B cell (primary cell): ENCODE measurements at regions not wholly inside any gene's neighbourhood (a gene's known extent, or its start where the extent isn't known, plus 50 kb on each side); places are given as distances from the start of the nearest gene placed in this dataset.

ENCODE experiments used
- ATAC-seq: fragments of 200-7000 bp; cut with Tn5 transposase; one replicate; pipeline ENCODE4 v1.10.0; 2021; ENCODE audit warnings: low read depth, mild to moderate bottlenecking, moderate number of reproducible peaks, moderate library complexity
- CTCF ChIA-PET: fragments of 350-600 bp; sonication (Branson Sonifier 250); formaldehyde crosslinking; loops from one replicate; lab custom pipeline; 2021; ENCODE audit warnings: antibody characterized with exemption, inconsistent platforms; lab: Charles Lee
- POLR2A ChIA-PET: fragments of 350-600 bp; sonication (Branson Sonifier 250); formaldehyde crosslinking; loops from one replicate; lab custom pipeline; 2021; ENCODE audit warnings: antibody characterized with exemption; lab: Charles Lee
- DNase-seq: peaks from one replicate; pipeline ENCODE4 v3.0.0; 2013
- H2AFZ ChIP-seq: 2 replicates; pipeline ENCODE4 v1.6.1; 2012; ENCODE audit warnings: mild to moderate bottlenecking, low read depth, low read length; ENCODE audit not compliant: insufficient read depth, poor library complexity, severe bottlenecking
- H3K27ac ChIP-seq, 2 donors: 1 replicate in 1 of 2; 2 replicates in 1 of 2; pipeline ENCODE4 v1.5.1; 2012 to 2013; ENCODE audit warnings: low read length in 2 of 2, mild to moderate bottlenecking in 2 of 2, moderate library complexity in 1 of 2
- H3K27me3 ChIP-seq, 4 experiments: fragments of 200-600 bp in 1 of 4; sonication (generic) in 1 of 4; replicated peaks in 1 of 4; 1 replicate in 2 of 4; 2 replicates in 2 of 4; pipeline versions ENCODE4 v1.6.1 to v1.7.0; 2013 to 2016; ENCODE audit warnings: low read length in 3 of 4, mild to moderate bottlenecking in 2 of 4, mixed read lengths in 1 of 4, moderate library complexity in 1 of 4; ENCODE audit not compliant: insufficient read depth in 4 of 4, control insufficient read depth in 3 of 4; ENCODE audit errors: control extremely low read depth in 1 of 4
- H3K36me3 ChIP-seq, 2 experiments: replicated peaks in 1 of 2; 1 replicate in 1 of 2; 2 replicates in 1 of 2; pipeline versions ENCODE4 v1.6.1 to v1.7.1; 2013; ENCODE audit warnings: low read length in 1 of 2; ENCODE audit not compliant: insufficient read depth in 2 of 2, control insufficient read depth in 1 of 2; ENCODE audit errors: control extremely low read depth in 1 of 2, extremely low read depth in 1 of 2
- H3K4me1 ChIP-seq, 2 donors: fragments of 200-600 bp in 1 of 2; sonication (generic) in 1 of 2; 1 replicate in 1 of 2; 2 replicates in 1 of 2; pipeline versions ENCODE4 v1.5.1 to v1.6.1; 2013 to 2017; ENCODE audit warnings: low read length in 2 of 2; ENCODE audit not compliant: control insufficient read depth in 2 of 2, insufficient read depth in 2 of 2
- H3K4me2 ChIP-seq: replicated peaks from 2 replicates; pipeline ENCODE3; 2012; ENCODE audit warnings: mild to moderate bottlenecking, low read depth, low read length; ENCODE audit not compliant: poor library complexity, severe bottlenecking
- H3K4me3 ChIP-seq, 5 experiments: fragments of 200-600 bp in 1 of 5; sonication (generic) in 1 of 5; 1 replicate in 3 of 5; 2 replicates in 2 of 5; pipeline versions ENCODE4 v1.5.1 to v1.7.0; 2011 to 2016; ENCODE audit warnings: low read length in 4 of 5, mild to moderate bottlenecking in 4 of 5, low read depth in 2 of 5, control low read depth in 1 of 5, moderate library complexity in 1 of 5; ENCODE audit not compliant: insufficient read depth in 1 of 5; ENCODE audit errors: control extremely low read depth in 1 of 5, extremely low read depth in 1 of 5
- H3K79me2 ChIP-seq: fragments of 200-600 bp; sonication (generic); one replicate; pipeline ENCODE4 v1.6.0; 2016; ENCODE audit warnings: low read length; ENCODE audit not compliant: control insufficient read depth, insufficient read depth
- H3K9ac ChIP-seq: fragments of 200-600 bp; sonication (generic); 2 replicates; pipeline ENCODE4 v1.6.1; 2017; ENCODE audit warnings: mild to moderate bottlenecking, low read length, moderate library complexity
- H3K9me3 ChIP-seq, 3 donors: one replicate each; pipeline versions ENCODE4 v1.6.1 to v1.7.1; 2013; ENCODE audit warnings: low read length in 2 of 3; ENCODE audit not compliant: control insufficient read depth in 2 of 3, insufficient read depth in 1 of 3; ENCODE audit errors: control extremely low read depth in 1 of 3
- H4K20me1 ChIP-seq: 2 replicates; pipeline ENCODE4 v1.6.0; 2012; ENCODE audit warnings: mild to moderate bottlenecking, low read length; ENCODE audit not compliant: insufficient read depth, control insufficient read depth, poor library complexity, severe bottlenecking
- H3K27ac Mint-ChIP-seq: one replicate; pipeline ENCODE4 v1.8.0; 2021; ENCODE audit warnings: mixed read lengths
- H3K27me3 Mint-ChIP-seq: one replicate; pipeline ENCODE4 v1.8.0; 2021; ENCODE audit warnings: mixed read lengths
- H3K4me1 Mint-ChIP-seq: one replicate; pipeline ENCODE4 v1.8.0; 2021; ENCODE audit warnings: mixed read lengths
- H3K4me3 Mint-ChIP-seq: one replicate; pipeline ENCODE4 v1.8.0; 2021; ENCODE audit warnings: mixed read lengths
- H3K9me3 Mint-ChIP-seq: one replicate; pipeline ENCODE4 v1.8.0; 2022; ENCODE audit warnings: mixed read lengths; ENCODE audit not compliant: insufficient read depth
- CTCF ChIP-seq: fragments of 200-600 bp; IDR thresholded peaks from one replicate; pipeline ENCODE4 v1.8.0; 2022; ENCODE audit warnings: antibody characterized with exemption, mild to moderate bottlenecking
- EZH2 ChIP-seq: IDR thresholded peaks from 2 replicates; pipeline ENCODE4 v1.6.1; 2012; ENCODE audit warnings: borderline replicate concordance, low read depth, mild to moderate bottlenecking, moderate library complexity, low read length; ENCODE audit not compliant: insufficient read depth, poor library complexity, severe bottlenecking
- WGBS: methylation state at CpG from one replicate; pipeline ENCODE4 v1.1.5; 2013; ENCODE audit warnings: missing lambda C conversion rate; ENCODE audit not compliant: insufficient coverage; 5-methylcytosine and 5-hydroxymethylcytosine counted together
- intact Hi-C: fragments of 100-400 bp; cut with micrococcal nuclease; formaldehyde crosslinking; loops from one replicate; pipeline ENCODE4 v1.10.0; 2022

- Histone ChIP-seq H3K27ac (no peak overlapping the region), H3K4me2 (no peak overlapping the region), H3K4me1 (peaks cover 42 to 44% of the 10 kb centered on the region in 2 donors), H3K36me3 (no peaks in the 10 kb centered on the region), H3K27me3 (no peaks in the 10 kb centered on the region), H3K9me3 (no peaks in the 10 kb centered on the region), H3K4me3 (no peak overlapping the region), H4K20me1 (no peaks in the 10 kb centered on the region), H3K9ac (no peak overlapping the region), H3K79me2 (no peaks in the 10 kb centered on the region), H2AFZ (no peak overlapping the region)
- Mint-ChIP-seq H3K4me3 (no peak overlapping the region), H3K4me1 (peaks cover 44% of the 10 kb centered on the region), H3K27me3 (no peaks in the 10 kb centered on the region), H3K27ac (no peak overlapping the region), H3K9me3 (peaks cover 3% of the 10 kb centered on the region)
- DNase-seq (no peak), ATAC-seq (no peak)
- intact Hi-C loops = loop anchor here (5.0 kb wide), 1 partner anchor 233 kb away; the partner anchor contains the start of gene ZNF217
- TF ChIP-seq CTCF (no peak), EZH2 (no peak)
- POLR2A ChIA-PET = interaction anchor here (0.5 kb wide), 2 partner anchors 11 to 423 kb away, joined by 3 to 7 read pairs; no protein-coding TSS in a partner anchor
- CTCF ChIA-PET = interaction anchor here (1.1 to 1.2 kb wide), 3 partner anchors 11 to 105 kb away, joined by 3 to 4 read pairs (median 3); no protein-coding TSS in a partner anchor
- WGBS = 100% methylated on average over 1 of the region's 4 CpGs
These were observed 231.6 kb upstream of the ZNF217 start for GRCh38 chr20:53825282-53825681.

GRCh38 chr20:53824779-53825178 is 231.1 kb upstream of the ZNF217 start:
- POLR2A ChIA-PET = interaction anchor here (0.5 to 0.7 kb wide), 2 partner anchors 14 to 424 kb away, joined by 3 to 7 read pairs; no protein-coding TSS in a partner anchor
- CTCF ChIA-PET = interaction anchor here (0.7 to 1.2 kb wide), 4 partner anchors 12 to 238 kb away, joined by 3 to 4 read pairs (median 3); no protein-coding TSS in a partner anchor
- no peak overlapping the region for H3K27ac ChIP-seq
- no peaks in the 10 kb centered on the region for H4K20me1 ChIP-seq
- WGBS = 100% methylated on average over 1 of the region's 4 CpGs
- H3K4me3 Mint-ChIP-seq = no peak overlapping the region
- intact Hi-C loops = loop anchor here (5.0 kb wide), 1 partner anchor 232 kb away; the partner anchor contains the start of gene ZNF217
- no peak for TF ChIP-seq CTCF
- H3K27me3 Mint-ChIP-seq = no peaks in the 10 kb centered on the region
- DNase-seq (no peak), ATAC-seq (no peak)
- no peak overlapping the region for H2AFZ ChIP-seq
- H3K79me2 ChIP-seq = no peaks in the 10 kb centered on the region
- peaks cover 0 to 5% (median 0%) of the 10 kb centered on the region in 3 donors for H3K9me3 ChIP-seq
- peaks cover 39% of the 10 kb centered on the region for H3K4me1 Mint-ChIP-seq
- no peak overlapping the region for H3K27ac Mint-ChIP-seq
- H3K27me3 ChIP-seq = no peaks in the 10 kb centered on the region
- H3K9ac ChIP-seq = no peak overlapping the region
- H3K9me3 Mint-ChIP-seq = peaks cover 3% of the 10 kb centered on the region
- peaks cover 37 to 39% of the 10 kb centered on the region in 2 donors for H3K4me1 ChIP-seq
- H3K4me3 ChIP-seq = no peak overlapping the region
- no peaks in the 10 kb centered on the region for H3K36me3 ChIP-seq
- H3K4me2 ChIP-seq = no peak overlapping the region
